HCT116 (cell line): ENCODE measurements at regions not wholly inside any gene's neighbourhood (a gene's known extent, or its start where the extent isn't known, plus 50 kb on each side); places are given as distances from the start of the nearest gene placed in this dataset.

ENCODE experiments used
- ATAC-seq: fragments of 200-7000 bp; cut with Tn5 transposase; 2 replicates; pipeline ENCODE4 v1.9.1; 2020; ENCODE audit warnings: mild to moderate bottlenecking, moderate library complexity
- BruUV-seq: library from RNA; stranded (reverse); fragments of 400-500 nt; replicated peaks from 2 replicates; lab custom pipeline; 2021; lab: Mats Ljungman, UMichigan
- CTCF ChIA-PET: fragments of 300-600 bp; sonication (Branson Sonifier 250); formaldehyde crosslinking; loops from one replicate; lab custom pipeline; 2021; ENCODE audit warnings: antibody characterized with exemption; lab: Charles Lee
- POLR2A ChIA-PET: fragments of 300-600, 350-600 bp; sonication (Branson Sonifier 250); formaldehyde crosslinking; loops from one replicate; lab custom pipeline; 2021; ENCODE audit warnings: antibody characterized with exemption; lab: Charles Lee
- RAD21 ChIA-PET, 2 experiments: fragments of 300-600 bp; sonication (Branson Sonifier 250); formaldehyde crosslinking; loops; one replicate each; lab custom pipeline; 2023; ENCODE audit warnings: low total read pairs in 2 of 2; ENCODE audit not compliant: uncharacterized antibody in 2 of 2, unreplicated experiment in 2 of 2, low non-redundant PET in 1 of 2; lab: Charles Lee
- DNase-seq: peaks from one replicate; pipeline ENCODE4 v3.0.0-alpha.2; 2010; ENCODE audit warnings: low read depth, low spot score
- H2AFZ ChIP-seq: fragments of 200-600 bp; shearing (Covaris generic), sonication (generic); 2 replicates; pipeline ENCODE4 v1.6.1; 2017; ENCODE audit warnings: low read depth, mixed run types, mixed read lengths, antibody characterized with exemption, low read length; ENCODE audit not compliant: poor library complexity, severe bottlenecking
- H3K27ac ChIP-seq: 2 replicates; pipeline ENCODE4 v1.5.1; 2012; ENCODE audit warnings: low read depth, low read length
- H3K27me3 ChIP-seq: fragments of 200-600 bp; sonication (generic); 2 replicates; pipeline ENCODE4 v1.6.1; 2016; ENCODE audit warnings: mixed run types, low read length, mixed read lengths; ENCODE audit not compliant: insufficient read depth
- H3K36me3 ChIP-seq, 2 experiments: fragments of 200-500 bp in 1 of 2; fragments of 200-600 bp in 1 of 2; sonication (Bioruptor generic) in 1 of 2; sonication (generic) in 1 of 2; 2 replicates each; pipeline versions ENCODE4 v1.5.1 to v1.6.1; 2014 to 2016; ENCODE audit warnings: low read length in 2 of 2, inconsistent platforms in 1 of 2, mixed read lengths in 1 of 2, mixed run types in 1 of 2; ENCODE audit not compliant: insufficient read depth in 2 of 2, control insufficient read depth in 1 of 2
- H3K4me1 ChIP-seq, 2 experiments: fragments of 200-600 bp in 1 of 2; sonication (generic) in 1 of 2; 2 replicates each; pipeline versions ENCODE4 v1.5.1 to v1.6.1; 2012 to 2017; ENCODE audit warnings: low read length in 2 of 2, inconsistent platforms in 1 of 2, mild to moderate bottlenecking in 1 of 2, mixed read lengths in 1 of 2, mixed run types in 1 of 2, moderate library complexity in 1 of 2; ENCODE audit not compliant: insufficient read depth in 2 of 2, control insufficient read depth in 1 of 2
- H3K4me2 ChIP-seq: fragments of 200-600 bp; sonication (generic); 2 replicates; pipeline ENCODE4 v1.6.1; 2017; ENCODE audit warnings: mixed run types, low read length, mixed read lengths
- H3K4me3 ChIP-seq, 2 experiments: fragments of 200-600 bp in 1 of 2; sonication (generic) in 1 of 2; replicated peaks in 1 of 2; 2 replicates each; pipeline ENCODE4 v1.5.1; 2011 to 2016; ENCODE audit warnings: low read length in 2 of 2, control low read depth in 1 of 2, low read depth in 1 of 2, mild to moderate bottlenecking in 1 of 2, mixed read lengths in 1 of 2, mixed run types in 1 of 2
- H3K79me2 ChIP-seq: fragments of 200-600 bp; sonication (generic); 2 replicates; pipeline ENCODE4 v1.6.1; 2017; ENCODE audit warnings: mild to moderate bottlenecking, mixed run types, low read length, moderate library complexity, mixed read lengths; ENCODE audit not compliant: insufficient read depth
- H3K9ac ChIP-seq: fragments of 200-600 bp; sonication (generic); 2 replicates; pipeline ENCODE4 v1.6.1; 2016; ENCODE audit warnings: low read length, mixed read lengths
- H3K9me2 ChIP-seq: fragments of 200-600 bp; sonication (generic), shearing (Covaris generic); 2 replicates; pipeline ENCODE4 v1.6.1; 2017; ENCODE audit warnings: mixed run types, mild to moderate bottlenecking, moderate library complexity; ENCODE audit not compliant: insufficient read depth
- H3K9me3 ChIP-seq, 2 experiments: fragments of 200-500 bp in 1 of 2; fragments of 200-600 bp in 1 of 2; sonication (Bioruptor generic) in 1 of 2; sonication (generic) in 1 of 2; 2 replicates each; pipeline ENCODE4 v1.6.1; 2014 to 2017; ENCODE audit warnings: low read length in 2 of 2, mixed read lengths in 2 of 2, inconsistent platforms in 1 of 2, low read depth in 1 of 2, mild to moderate bottlenecking in 1 of 2, mixed run types in 1 of 2, moderate library complexity in 1 of 2; ENCODE audit not compliant: control insufficient read depth in 1 of 2, insufficient read depth in 1 of 2
- H4K20me1 ChIP-seq: fragments of 200-600 bp; sonication (generic), shearing (Covaris generic); 2 replicates; pipeline ENCODE4 v1.6.1; 2017; ENCODE audit warnings: mixed run types, mild to moderate bottlenecking, moderate library complexity; ENCODE audit not compliant: insufficient read depth
- CEBPB ChIP-seq: IDR thresholded peaks from 2 replicates; pipeline ENCODE4 v1.6.1; 2012; ENCODE audit warnings: low read depth
- EGR1 ChIP-seq: IDR thresholded peaks from 2 replicates; pipeline ENCODE4 v1.6.1; 2012; ENCODE audit warnings: low read depth
- ELF1 ChIP-seq: IDR thresholded peaks from 2 replicates; pipeline ENCODE4 v1.6.1; 2012; ENCODE audit warnings: low read depth, borderline replicate concordance
- SIN3A ChIP-seq: IDR thresholded peaks from 2 replicates; pipeline ENCODE4 v1.6.1; 2012; ENCODE audit warnings: low read depth
- SP1 ChIP-seq: IDR thresholded peaks from 2 replicates; pipeline ENCODE4 v1.6.1; 2012; ENCODE audit warnings: low read depth
- ZBTB33 ChIP-seq: IDR thresholded peaks from 2 replicates; pipeline ENCODE4 v1.6.1; 2011; ENCODE audit warnings: mild to moderate bottlenecking, low read length, moderate library complexity; ENCODE audit not compliant: insufficient replicate concordance; ENCODE audit errors: extremely low read depth
- intact Hi-C: fragments of 100-400 bp; cut with micrococcal nuclease; formaldehyde crosslinking; loops from 2 replicates; pipeline ENCODE4 v1.10.0; 2022
- TF ChIP-seq, protein P1 (sequence below): IDR thresholded peaks from 2 replicates; pipeline ENCODE4 v1.6.1; 2012; ENCODE audit warnings: low read depth

- Histone ChIP-seq H3K36me3 (no peaks in the 10 kb centered on the region), H4K20me1 (no peaks in the 10 kb centered on the region), H3K9me3 (no peaks in the 10 kb centered on the region), H3K4me1 (0 out of 4 replicates have a peak, but pooled peaks cover 0 to 1% of the 10 kb centered on the region in 2 experiments), H3K9ac (no peak overlapping the region), H3K4me3 (no peak overlapping the region), H2AFZ (no peak overlapping the region), H3K27ac (no peak overlapping the region), H3K79me2 (no peaks in the 10 kb centered on the region), H3K9me2 (no peaks in the 10 kb centered on the region), H3K27me3 (no peaks in the 10 kb centered on the region), H3K4me2 (no peak overlapping the region)
- DNase-seq, result no peak
- CTCF ChIA-PET, result no interaction called here
- no TSS peak for BruUV-seq
- intact Hi-C loops, result no loop called here
- POLR2A ChIA-PET, result interaction anchor here (1.5 kb wide), 1 partner anchor 103 kb away, joined by 3 read pairs; no protein-coding TSS in a partner anchor
- no peak for TF ChIP-seq SP1
- no peak for TF ChIP-seq SIN3A
- no peak for ATAC-seq
- RAD21 ChIA-PET, result no interaction called here
Observed at GRCh38 chr5:73304381-73304780, 131.4 kb downstream of the TMEM174 start.

DNA sequence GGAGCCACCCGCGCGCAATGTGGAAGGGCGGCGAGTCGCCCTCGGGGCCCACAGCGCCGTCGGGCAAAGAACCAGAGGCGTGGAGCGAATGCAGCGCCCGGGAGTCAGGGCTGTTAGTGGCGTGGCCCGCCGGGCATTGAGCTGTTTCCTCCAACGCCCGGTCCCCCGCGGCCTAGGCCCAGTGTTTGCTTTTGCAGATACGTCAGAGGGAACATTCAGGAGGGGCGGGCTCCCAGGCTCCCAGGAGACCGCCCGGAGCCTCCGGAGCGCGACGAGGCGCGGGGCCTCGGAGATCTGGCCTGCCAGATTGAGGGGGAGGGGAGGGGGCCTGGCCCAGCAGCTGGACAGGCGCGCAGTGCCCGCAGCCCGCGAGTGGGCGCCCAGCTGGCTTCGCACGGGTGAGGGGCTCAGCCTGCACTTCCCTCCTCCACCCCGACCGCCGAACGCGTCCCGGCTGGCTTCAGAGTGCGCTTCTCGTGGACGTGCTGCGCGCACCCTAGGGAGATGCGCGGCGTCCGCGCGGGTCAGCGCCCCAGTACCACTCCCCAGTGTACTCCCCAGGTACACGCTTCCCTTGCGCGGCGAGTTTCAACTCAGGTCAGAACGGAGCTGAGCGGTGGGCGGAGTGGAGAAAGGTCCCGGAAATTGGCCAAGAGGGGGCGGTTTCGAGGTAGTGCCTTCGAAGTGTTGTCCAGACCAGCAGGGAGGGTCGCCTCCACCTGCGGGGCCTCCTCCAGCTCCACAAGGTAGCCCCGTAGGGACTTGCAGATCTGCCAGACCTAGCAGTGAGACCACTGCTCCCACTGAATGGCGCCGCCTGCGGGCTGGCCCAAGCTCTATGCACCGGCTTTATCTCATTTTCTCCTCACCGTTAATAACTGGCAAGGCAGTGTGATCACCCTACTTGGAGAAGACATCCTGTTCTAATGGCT lies 130.4 kb downstream of the TMEM174 start:
- Histone ChIP-seq H2AFZ (no peak overlapping the region), H3K79me2 (no peaks in the 10 kb centered on the region), H3K4me1 (peaks cover 0 to 10% of the 10 kb centered on the region in 2 experiments; a peak in 1 of 4 replicates), H3K9ac (no peak overlapping the region), H3K27me3 (no peaks in the 10 kb centered on the region), H3K36me3 (no peaks in the 10 kb centered on the region), H4K20me1 (no peaks in the 10 kb centered on the region), H3K4me3 (no peak overlapping the region), H3K4me2 (no peak overlapping the region), H3K27ac (no peak overlapping the region), H3K9me3 (no peaks in the 10 kb centered on the region), H3K9me2 (no peaks in the 10 kb centered on the region)
- DNase-seq (no peak), ATAC-seq (no peak)
- TF ChIP-seq, protein P1, sequence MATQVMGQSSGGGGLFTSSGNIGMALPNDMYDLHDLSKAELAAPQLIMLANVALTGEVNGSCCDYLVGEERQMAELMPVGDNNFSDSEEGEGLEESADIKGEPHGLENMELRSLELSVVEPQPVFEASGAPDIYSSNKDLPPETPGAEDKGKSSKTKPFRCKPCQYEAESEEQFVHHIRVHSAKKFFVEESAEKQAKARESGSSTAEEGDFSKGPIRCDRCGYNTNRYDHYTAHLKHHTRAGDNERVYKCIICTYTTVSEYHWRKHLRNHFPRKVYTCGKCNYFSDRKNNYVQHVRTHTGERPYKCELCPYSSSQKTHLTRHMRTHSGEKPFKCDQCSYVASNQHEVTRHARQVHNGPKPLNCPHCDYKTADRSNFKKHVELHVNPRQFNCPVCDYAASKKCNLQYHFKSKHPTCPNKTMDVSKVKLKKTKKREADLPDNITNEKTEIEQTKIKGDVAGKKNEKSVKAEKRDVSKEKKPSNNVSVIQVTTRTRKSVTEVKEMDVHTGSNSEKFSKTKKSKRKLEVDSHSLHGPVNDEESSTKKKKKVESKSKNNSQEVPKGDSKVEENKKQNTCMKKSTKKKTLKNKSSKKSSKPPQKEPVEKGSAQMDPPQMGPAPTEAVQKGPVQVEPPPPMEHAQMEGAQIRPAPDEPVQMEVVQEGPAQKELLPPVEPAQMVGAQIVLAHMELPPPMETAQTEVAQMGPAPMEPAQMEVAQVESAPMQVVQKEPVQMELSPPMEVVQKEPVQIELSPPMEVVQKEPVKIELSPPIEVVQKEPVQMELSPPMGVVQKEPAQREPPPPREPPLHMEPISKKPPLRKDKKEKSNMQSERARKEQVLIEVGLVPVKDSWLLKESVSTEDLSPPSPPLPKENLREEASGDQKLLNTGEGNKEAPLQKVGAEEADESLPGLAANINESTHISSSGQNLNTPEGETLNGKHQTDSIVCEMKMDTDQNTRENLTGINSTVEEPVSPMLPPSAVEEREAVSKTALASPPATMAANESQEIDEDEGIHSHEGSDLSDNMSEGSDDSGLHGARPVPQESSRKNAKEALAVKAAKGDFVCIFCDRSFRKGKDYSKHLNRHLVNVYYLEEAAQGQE, result no peak
- TF ChIP-seq CEBPB (no peak), ELF1 (no peak), EGR1 (no peak), ZBTB33 (no peak)
- CTCF ChIA-PET, result no interaction called here
- RAD21 ChIA-PET, result no interaction called here
- BruUV-seq, result no TSS peak
- intact Hi-C loops, result no loop called here
- POLR2A ChIA-PET, result no interaction called here
